ENCODE measurements at regions not wholly inside any gene's neighbourhood (a gene's known extent, or its start where the extent isn't known, plus 50 kb on each side); places are given as distances from the start of the nearest gene placed in this dataset.

GRCh38 chr6:166087246-166087645 is 80.4 kb downstream of the TBXT start:
- TF ChIP-seq, protein P1, sequence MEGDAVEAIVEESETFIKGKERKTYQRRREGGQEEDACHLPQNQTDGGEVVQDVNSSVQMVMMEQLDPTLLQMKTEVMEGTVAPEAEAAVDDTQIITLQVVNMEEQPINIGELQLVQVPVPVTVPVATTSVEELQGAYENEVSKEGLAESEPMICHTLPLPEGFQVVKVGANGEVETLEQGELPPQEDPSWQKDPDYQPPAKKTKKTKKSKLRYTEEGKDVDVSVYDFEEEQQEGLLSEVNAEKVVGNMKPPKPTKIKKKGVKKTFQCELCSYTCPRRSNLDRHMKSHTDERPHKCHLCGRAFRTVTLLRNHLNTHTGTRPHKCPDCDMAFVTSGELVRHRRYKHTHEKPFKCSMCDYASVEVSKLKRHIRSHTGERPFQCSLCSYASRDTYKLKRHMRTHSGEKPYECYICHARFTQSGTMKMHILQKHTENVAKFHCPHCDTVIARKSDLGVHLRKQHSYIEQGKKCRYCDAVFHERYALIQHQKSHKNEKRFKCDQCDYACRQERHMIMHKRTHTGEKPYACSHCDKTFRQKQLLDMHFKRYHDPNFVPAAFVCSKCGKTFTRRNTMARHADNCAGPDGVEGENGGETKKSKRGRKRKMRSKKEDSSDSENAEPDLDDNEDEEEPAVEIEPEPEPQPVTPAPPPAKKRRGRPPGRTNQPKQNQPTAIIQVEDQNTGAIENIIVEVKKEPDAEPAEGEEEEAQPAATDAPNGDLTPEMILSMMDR (IDR thresholded peaks at IDR 0.05; ENCODE audit: low read depth, low read length): no peak
- DNase-seq (ENCODE audit: extremely low read depth, low read depth): no peak

DNA sequence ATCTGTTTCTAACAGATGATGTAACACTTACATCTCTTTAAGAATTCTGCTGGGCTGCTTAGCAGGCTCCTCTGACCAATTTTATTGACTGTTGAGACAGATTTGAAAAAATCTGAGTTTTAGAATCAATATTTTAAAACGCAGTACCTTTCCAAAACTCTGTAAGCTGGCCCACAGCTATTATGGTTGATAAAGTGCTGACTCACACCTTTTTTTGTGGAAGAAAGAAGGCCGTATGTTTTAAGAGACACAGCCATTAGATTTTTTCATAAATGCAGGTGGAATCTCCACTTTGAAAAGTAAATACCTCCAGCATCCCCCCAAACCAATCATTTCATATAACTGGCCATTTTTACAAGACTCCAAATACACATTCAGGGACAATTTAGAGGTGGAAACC is 82.2 kb downstream of the TBXT start:
- DNase-seq (ENCODE audit: extremely low read depth, low read depth): no peak
- TF ChIP-seq, protein P1 (IDR thresholded peaks at IDR 0.05; ENCODE audit: low read depth, low read length): no peak

GRCh38 chr6:166084951-166085350 is 82.7 kb downstream of the TBXT start:
- no peak for DNase-seq (ENCODE audit: extremely low read depth, low read depth)
- TF ChIP-seq, protein P1 (IDR thresholded peaks at IDR 0.05; ENCODE audit: low read depth, low read length): no peak

GRCh38 chr6:166079841-166080240 is 87.8 kb downstream of the TBXT start:
- no peak for DNase-seq (ENCODE audit: extremely low read depth, low read depth)
- TF ChIP-seq, protein P1 (IDR thresholded peaks at IDR 0.05; ENCODE audit: low read depth, low read length): no peak

DNA sequence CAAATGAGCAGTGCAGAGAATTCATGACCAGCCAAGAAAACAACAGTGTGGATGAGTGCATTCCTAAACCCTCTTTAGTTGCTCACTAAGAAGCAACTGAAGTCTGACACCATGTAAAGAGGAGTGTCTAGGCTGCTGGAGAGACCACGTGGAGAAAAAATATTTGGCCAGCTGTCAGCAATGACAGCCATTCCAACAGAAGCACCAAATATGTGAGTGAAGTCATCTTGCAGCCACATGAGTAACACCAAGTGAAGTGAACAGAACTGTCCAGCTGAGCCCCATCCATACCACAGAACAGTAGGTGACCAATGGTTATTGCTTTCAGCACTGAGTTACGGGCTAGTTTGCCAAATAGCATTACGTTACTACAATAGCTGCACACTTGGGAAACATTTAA is 89.4 kb downstream of the TBXT start:
- no peak for DNase-seq (ENCODE audit: extremely low read depth, low read depth)
- TF ChIP-seq, protein P1 (IDR thresholded peaks at IDR 0.05; ENCODE audit: low read depth, low read length): no peak

GRCh38 chr6:166076625-166077024 is 91.0 kb downstream of the TBXT start:
- TF ChIP-seq, protein P1 (IDR thresholded peaks at IDR 0.05; ENCODE audit: low read depth, low read length): no peak; the same call in 1 of the 2 replicates
- no peak for DNase-seq (ENCODE audit: extremely low read depth, low read depth)

DNA sequence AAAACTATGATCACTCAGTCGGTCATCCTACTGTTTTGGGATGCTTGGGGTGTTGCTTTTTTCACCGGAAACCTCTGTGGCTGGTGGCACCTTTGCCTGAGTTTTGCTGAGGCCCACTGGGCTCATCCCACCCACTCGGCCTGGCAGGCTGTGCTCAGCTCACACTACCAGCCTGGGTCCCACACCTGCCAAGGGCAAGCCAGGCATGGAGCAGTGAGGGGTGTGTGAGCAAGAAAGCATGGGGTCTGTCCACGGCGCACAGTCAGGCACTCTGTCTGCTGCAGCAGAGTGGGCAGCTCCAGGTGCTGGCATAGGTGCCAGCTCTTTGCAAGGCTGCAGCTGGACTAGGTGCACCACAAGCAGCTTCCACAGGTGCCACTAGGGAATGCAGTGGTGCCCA is 91.7 kb downstream of the TBXT start:
- DNase-seq (ENCODE audit: extremely low read depth, low read depth): no peak
- TF ChIP-seq, protein P1 (IDR thresholded peaks at IDR 0.05; ENCODE audit: low read depth, low read length): no peak
